ENCODE measurements at regions not wholly inside any gene's neighbourhood (a gene's known extent, or its start where the extent isn't known, plus 50 kb on each side); places are given as distances from the start of the nearest gene placed in this dataset.

- H3K9me3 ChIP-seq (ENCODE audit: insufficient read depth, low read length, severe bottlenecking) = no peaks in the 10 kb centered on the region
- no peaks in the 10 kb centered on the region for H3K4me1 ChIP-seq (ENCODE audit: insufficient read depth, low read length)
- no peak overlapping the region for H3K4me3 ChIP-seq (ENCODE audit: low read depth in 1 of 2, low read length in 2 of 2)
- H4K20me1 ChIP-seq (ENCODE audit: insufficient read depth, low read length) = no peaks in the 10 kb centered on the region
- ATAC-seq (ENCODE audit: insufficient read depth, low read depth) (no peak), DNase-seq (no peak)
- H3K9ac ChIP-seq (ENCODE audit: low read depth, low read length) = no peak overlapping the region
- TF ChIP-seq CTCF (IDR thresholded peaks at IDR 0.05; ENCODE audit: borderline replicate concordance, extremely low read depth, low read length, poor library complexity, severe bottlenecking) = no peak
- TF ChIP-seq EZH2 (IDR thresholded peaks at IDR 0.05; ENCODE audit: borderline replicate concordance, low read depth, low read length, severe bottlenecking) = no peak
- no peak overlapping the region for H2AFZ ChIP-seq (ENCODE audit: low read depth, low read length)
- H3K27ac ChIP-seq (ENCODE audit: low read length) = no peak overlapping the region
- H3K36me3 ChIP-seq (ENCODE audit: insufficient read depth, low read length) = no peaks in the 10 kb centered on the region
- no peaks in the 10 kb centered on the region for H3K27me3 ChIP-seq (ENCODE audit: insufficient read depth, low read length, poor library complexity)
- H3K4me2 ChIP-seq (ENCODE audit: insufficient read depth, low read length) = no peak overlapping the region
- H3K79me2 ChIP-seq (ENCODE audit: insufficient read depth, low read length) = no peaks in the 10 kb centered on the region
These were observed 253.0 kb upstream of the FLRT2 start for GRCh38 chr14:85276979-85277228.

DNA sequence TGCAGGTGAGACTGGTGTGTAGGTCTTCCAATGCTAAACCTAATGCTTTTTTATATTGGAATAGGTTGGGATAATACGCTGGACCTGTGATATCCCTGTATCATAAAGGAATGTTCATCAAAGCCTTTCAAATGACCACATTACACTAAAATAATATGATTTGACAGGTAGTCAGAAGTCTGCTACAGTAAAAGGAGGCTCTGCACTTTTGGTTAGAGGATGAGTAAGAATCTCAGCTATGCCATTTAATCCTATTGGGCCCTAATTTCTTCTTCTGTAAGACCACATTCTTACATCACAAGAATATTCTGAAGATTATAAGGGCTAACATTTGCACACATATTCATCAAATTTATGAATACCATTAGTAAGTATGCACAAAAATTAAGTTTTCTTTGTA is 250.5 kb upstream of the FLRT2 start:
- Histone ChIP-seq H3K4me1 (ENCODE audit: insufficient read depth, low read length) (no peaks in the 10 kb centered on the region), H3K4me3 (ENCODE audit: low read depth in 1 of 2, low read length in 2 of 2) (no peak overlapping the region), H3K9ac (ENCODE audit: low read depth, low read length) (no peak overlapping the region), H3K4me2 (ENCODE audit: insufficient read depth, low read length) (no peak overlapping the region), H3K79me2 (ENCODE audit: insufficient read depth, low read length) (no peaks in the 10 kb centered on the region), H3K27me3 (ENCODE audit: insufficient read depth, low read length, poor library complexity) (no peaks in the 10 kb centered on the region), H4K20me1 (ENCODE audit: insufficient read depth, low read length) (no peaks in the 10 kb centered on the region), H3K27ac (ENCODE audit: low read length) (no peak overlapping the region), H3K9me3 (ENCODE audit: insufficient read depth, low read length, severe bottlenecking) (no peaks in the 10 kb centered on the region), H2AFZ (ENCODE audit: low read depth, low read length) (no peak overlapping the region), H3K36me3 (ENCODE audit: insufficient read depth, low read length) (no peaks in the 10 kb centered on the region)
- ATAC-seq (ENCODE audit: insufficient read depth, low read depth) = no peak
- no peak for TF ChIP-seq CTCF (IDR thresholded peaks at IDR 0.05; ENCODE audit: borderline replicate concordance, extremely low read depth, low read length, poor library complexity, severe bottlenecking)
- no peak for TF ChIP-seq EZH2 (IDR thresholded peaks at IDR 0.05; ENCODE audit: borderline replicate concordance, low read depth, low read length, severe bottlenecking)
- DNase-seq = no peak

DNA sequence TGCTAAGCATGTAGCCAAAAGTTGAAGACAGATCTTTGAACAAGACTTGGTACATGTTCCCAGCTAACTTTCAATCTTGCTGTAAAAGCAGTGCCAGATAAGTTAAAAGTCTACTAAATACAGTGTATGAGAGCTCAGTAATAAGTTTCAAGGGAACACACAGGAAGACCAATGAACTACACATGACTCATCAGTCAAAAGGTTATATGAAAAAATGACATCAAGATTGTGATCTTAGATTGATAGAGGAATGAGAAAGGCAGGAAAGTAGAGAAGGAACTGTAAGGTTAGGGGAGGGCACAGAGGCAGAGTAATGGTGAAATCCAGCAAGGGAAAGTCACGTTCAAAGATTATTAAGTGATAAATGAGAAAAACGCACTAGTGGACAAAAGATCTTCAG is 249.9 kb upstream of the FLRT2 start:
- H3K4me3 ChIP-seq (ENCODE audit: low read depth in 1 of 2, low read length in 2 of 2) = no peak overlapping the region
- TF ChIP-seq EZH2 (IDR thresholded peaks at IDR 0.05; ENCODE audit: borderline replicate concordance, low read depth, low read length, severe bottlenecking) (no peak), CTCF (IDR thresholded peaks at IDR 0.05; ENCODE audit: borderline replicate concordance, extremely low read depth, low read length, poor library complexity, severe bottlenecking) (no peak)
- no peaks in the 10 kb centered on the region for H3K36me3 ChIP-seq (ENCODE audit: insufficient read depth, low read length)
- no peak overlapping the region for H3K4me2 ChIP-seq (ENCODE audit: insufficient read depth, low read length)
- H3K27me3 ChIP-seq (ENCODE audit: insufficient read depth, low read length, poor library complexity) = no peaks in the 10 kb centered on the region
- no peak for DNase-seq
- no peak overlapping the region for H3K27ac ChIP-seq (ENCODE audit: low read length)
- H3K9me3 ChIP-seq (ENCODE audit: insufficient read depth, low read length, severe bottlenecking) = no peaks in the 10 kb centered on the region
- no peaks in the 10 kb centered on the region for H4K20me1 ChIP-seq (ENCODE audit: insufficient read depth, low read length)
- no peak overlapping the region for H3K9ac ChIP-seq (ENCODE audit: low read depth, low read length)
- H2AFZ ChIP-seq (ENCODE audit: low read depth, low read length) = no peak overlapping the region
- no peak for ATAC-seq (ENCODE audit: insufficient read depth, low read depth)
- H3K4me1 ChIP-seq (ENCODE audit: insufficient read depth, low read length) = no peaks in the 10 kb centered on the region
- H3K79me2 ChIP-seq (ENCODE audit: insufficient read depth, low read length) = no peaks in the 10 kb centered on the region

DNA sequence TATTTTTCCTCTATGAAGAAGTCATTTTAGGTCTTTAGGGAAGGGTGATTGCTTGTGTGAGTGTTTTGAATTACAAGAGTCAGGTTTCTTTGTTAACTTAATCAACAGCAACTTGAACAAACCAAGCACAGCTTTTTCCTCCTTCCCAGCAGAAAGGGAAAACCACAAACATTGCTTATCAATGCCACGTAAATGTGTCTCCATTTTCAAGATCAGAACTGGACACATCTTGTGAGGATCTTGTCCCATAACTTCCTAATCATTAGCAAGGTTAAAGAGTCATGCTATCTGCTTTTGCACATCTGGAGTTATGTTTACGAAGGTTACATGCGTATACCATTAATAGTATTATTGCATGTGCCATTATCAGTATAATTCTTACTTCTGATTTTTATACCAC is 248.0 kb upstream of the FLRT2 start:
- no peak overlapping the region for H2AFZ ChIP-seq (ENCODE audit: low read depth, low read length)
- H3K4me2 ChIP-seq (ENCODE audit: insufficient read depth, low read length) = no peak overlapping the region

More for the DNA sequence above, 248.0 kb upstream of the FLRT2 start:
- Histone ChIP-seq H3K36me3 (ENCODE audit: insufficient read depth, low read length) (no peaks in the 10 kb centered on the region), H3K9me3 (ENCODE audit: insufficient read depth, low read length, severe bottlenecking) (no peaks in the 10 kb centered on the region), H3K79me2 (ENCODE audit: insufficient read depth, low read length) (no peaks in the 10 kb centered on the region), H4K20me1 (ENCODE audit: insufficient read depth, low read length) (no peaks in the 10 kb centered on the region), H3K27me3 (ENCODE audit: insufficient read depth, low read length, poor library complexity) (no peaks in the 10 kb centered on the region), H3K4me3 (ENCODE audit: low read depth in 1 of 2, low read length in 2 of 2) (no peak overlapping the region), H3K9ac (ENCODE audit: low read depth, low read length) (no peak overlapping the region), H3K4me1 (ENCODE audit: insufficient read depth, low read length) (no peaks in the 10 kb centered on the region), H3K27ac (ENCODE audit: low read length) (no peak overlapping the region)
- no peak for ATAC-seq (ENCODE audit: insufficient read depth, low read depth)
- TF ChIP-seq EZH2 (IDR thresholded peaks at IDR 0.05; ENCODE audit: borderline replicate concordance, low read depth, low read length, severe bottlenecking) = no peak
- TF ChIP-seq CTCF (IDR thresholded peaks at IDR 0.05; ENCODE audit: borderline replicate concordance, extremely low read depth, low read length, poor library complexity, severe bottlenecking) = no peak
- no peak for DNase-seq

All from DND-41 (cell line).